HUES6 (cell line): ENCODE measurements at regions not wholly inside any gene's neighbourhood (a gene's known extent, or its start where the extent isn't known, plus 50 kb on each side); places are given as distances from the start of the nearest gene placed in this dataset.

Experiments used
- H3K27ac ChIP-seq: 2 replicates; pipeline ENCODE4 v1.7.0; 2013; ENCODE audit warnings: low read depth, mild to moderate bottlenecking, low read length, inconsistent platforms
- H3K27me3 ChIP-seq: 2 replicates; pipeline ENCODE4 v1.6.1; 2013; ENCODE audit warnings: low read length; ENCODE audit not compliant: control insufficient read depth, insufficient read depth
- H3K36me3 ChIP-seq: 2 replicates; pipeline ENCODE4 v1.6.1; 2013; ENCODE audit warnings: low read length; ENCODE audit not compliant: control insufficient read depth, insufficient read depth
- H3K4me1 ChIP-seq: 2 replicates; pipeline ENCODE4 v1.6.1; 2013; ENCODE audit warnings: low read length; ENCODE audit not compliant: control insufficient read depth, insufficient read depth
- H3K4me3 ChIP-seq: 2 replicates; pipeline ENCODE4 v1.5.1; 2013; ENCODE audit warnings: low read depth, low read length
- H3K9ac ChIP-seq: one replicate; pipeline ENCODE4 v1.6.1; 2013; ENCODE audit warnings: mild to moderate bottlenecking, low read length
- H3K9me3 ChIP-seq: 2 replicates; pipeline ENCODE4 v1.6.1; 2013; ENCODE audit warnings: low read depth, low read length; ENCODE audit not compliant: control insufficient read depth, insufficient read depth

DNA sequence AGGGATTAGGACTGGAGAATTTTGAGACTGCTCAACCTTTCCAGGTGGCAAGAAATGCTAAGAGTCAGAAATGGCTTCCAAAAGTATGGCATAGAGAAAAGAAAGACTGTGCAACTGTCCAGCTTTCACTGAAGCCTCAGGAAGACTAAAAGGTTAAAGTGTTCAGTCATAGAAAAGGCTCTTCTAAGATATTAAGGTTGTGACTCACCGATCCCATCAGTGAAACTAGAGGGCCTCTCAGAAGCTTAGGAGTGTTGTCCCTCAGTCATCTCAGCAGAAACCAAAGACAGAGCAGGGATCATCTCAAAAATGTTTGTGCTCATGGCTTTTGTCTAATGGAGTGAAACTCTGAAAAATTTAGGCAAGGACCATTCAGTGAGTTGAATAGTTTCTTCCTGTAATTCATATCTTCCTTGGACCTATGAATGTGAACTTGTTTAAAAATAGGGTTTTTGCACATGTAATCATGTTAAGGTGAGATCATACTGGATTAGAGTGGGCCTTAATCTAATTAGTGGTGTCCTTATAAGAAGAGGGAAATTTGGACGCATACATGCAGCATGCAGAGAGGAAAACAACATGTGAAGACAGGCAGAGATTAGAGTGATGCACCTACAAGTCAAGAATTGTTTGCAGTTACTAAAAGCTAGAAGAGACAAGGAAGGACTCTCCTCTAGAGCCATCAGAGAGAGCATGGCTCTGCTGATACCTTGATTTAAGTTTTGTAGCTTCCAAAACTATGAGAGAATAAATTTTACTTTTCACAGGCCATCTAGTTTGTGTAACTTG lies 71.3 kb downstream of the RPE65 start:
- no peaks in the 10 kb centered on the region for H3K4me1 ChIP-seq
- H3K27ac ChIP-seq = no peak overlapping the region
- no peaks in the 10 kb centered on the region for H3K36me3 ChIP-seq
- no peaks in the 10 kb centered on the region for H3K9me3 ChIP-seq
- no peak overlapping the region for H3K4me3 ChIP-seq
- H3K27me3 ChIP-seq = no peaks in the 10 kb centered on the region
- H3K9ac ChIP-seq = no peak overlapping the region

DNA sequence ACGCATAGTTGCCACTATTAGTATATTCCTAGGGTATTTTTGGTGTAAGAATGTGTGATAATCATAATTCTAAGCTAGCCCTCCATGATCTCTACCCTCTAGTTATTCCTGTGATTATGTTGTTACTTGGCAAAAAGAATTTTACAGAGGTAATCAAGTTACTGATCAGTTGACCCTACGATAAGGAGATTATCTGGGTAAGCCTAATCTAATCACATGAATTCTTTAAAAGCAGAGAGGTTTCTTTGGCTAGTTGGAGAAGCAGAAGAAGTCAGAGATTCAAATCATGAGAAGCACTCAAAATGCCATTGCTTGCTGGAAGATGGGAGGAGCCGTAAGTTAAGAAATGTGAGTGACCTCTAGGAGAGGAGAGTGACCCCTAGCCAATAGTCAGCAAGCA lies 72.7 kb downstream of the RPE65 start:
- H3K4me3 ChIP-seq = no peak overlapping the region
- no peaks in the 10 kb centered on the region for H3K27me3 ChIP-seq
- H3K4me1 ChIP-seq = no peaks in the 10 kb centered on the region
- no peaks in the 10 kb centered on the region for H3K36me3 ChIP-seq
- H3K9ac ChIP-seq = no peak overlapping the region
- no peaks in the 10 kb centered on the region for H3K9me3 ChIP-seq
- no peak overlapping the region for H3K27ac ChIP-seq

DNA sequence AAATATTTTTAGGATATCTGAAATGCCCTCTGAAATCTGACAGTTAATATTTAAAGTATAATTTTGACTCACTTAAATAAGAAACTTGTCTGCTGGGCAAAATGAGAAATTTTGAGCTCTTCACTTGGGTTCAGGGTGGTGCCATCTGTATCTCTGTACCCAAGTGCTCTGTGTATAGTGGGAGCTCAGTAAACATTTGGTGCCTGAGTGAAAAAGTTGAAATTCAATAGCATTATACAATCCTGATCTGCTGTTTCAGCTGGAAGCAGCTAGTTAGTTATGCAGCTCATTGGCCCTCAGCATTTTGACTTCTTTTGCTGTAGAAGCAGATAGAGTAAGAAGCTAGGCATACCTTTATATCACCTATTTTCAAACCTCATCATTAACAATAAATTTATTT lies 73.3 kb downstream of the RPE65 start:
- Histone ChIP-seq H3K4me1 (no peaks in the 10 kb centered on the region), H3K27ac (no peak overlapping the region), H3K36me3 (no peaks in the 10 kb centered on the region), H3K9ac (no peak overlapping the region), H3K27me3 (no peaks in the 10 kb centered on the region), H3K9me3 (no peaks in the 10 kb centered on the region), H3K4me3 (no peak overlapping the region)

DNA sequence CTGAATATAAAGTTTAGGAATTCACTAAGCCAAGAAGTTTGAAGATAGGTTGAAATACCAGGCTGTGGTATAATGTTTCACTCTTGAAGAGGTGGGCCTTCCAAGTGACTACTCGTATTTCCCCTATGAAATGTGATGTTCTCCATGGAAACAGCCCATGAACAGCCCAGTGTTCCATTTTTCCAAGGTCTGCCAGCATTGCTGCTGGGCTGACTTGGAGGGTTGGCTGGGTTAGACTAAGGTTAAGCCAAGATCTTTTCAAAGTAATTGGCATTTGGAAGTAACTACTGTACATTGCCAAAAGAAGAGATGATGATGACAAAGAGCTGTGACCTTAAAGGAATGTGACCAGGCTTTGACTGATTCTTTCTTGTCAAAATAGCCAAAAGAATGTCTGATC lies 73.8 kb downstream of the RPE65 start:
- no peak overlapping the region for H3K27ac ChIP-seq
- no peaks in the 10 kb centered on the region for H3K4me1 ChIP-seq
- no peaks in the 10 kb centered on the region for H3K36me3 ChIP-seq
- no peaks in the 10 kb centered on the region for H3K9me3 ChIP-seq
- H3K27me3 ChIP-seq = no peaks in the 10 kb centered on the region
- no peak overlapping the region for H3K9ac ChIP-seq
- no peak overlapping the region for H3K4me3 ChIP-seq

DNA sequence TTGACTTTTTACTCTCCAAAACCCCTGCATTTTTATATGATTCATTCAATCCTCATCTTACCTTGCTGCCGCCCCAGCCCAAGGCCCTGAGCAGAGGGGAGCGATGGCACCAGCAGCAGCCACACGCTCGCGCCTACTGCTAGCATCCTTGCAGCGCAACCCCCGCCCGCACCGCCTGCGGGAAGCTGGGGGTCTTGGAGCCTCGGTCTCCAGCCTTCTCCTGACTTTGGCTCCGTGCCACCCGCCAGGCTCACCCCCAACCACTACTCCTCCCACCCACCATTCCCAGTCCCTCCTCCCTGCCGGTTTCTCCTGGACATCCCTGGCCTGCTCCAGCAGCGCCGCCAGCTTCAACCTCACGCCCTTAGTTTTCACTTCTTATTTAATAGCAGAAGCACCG lies 76.6 kb downstream of the RPE65 start:
- Histone ChIP-seq H3K9me3 (no peaks in the 10 kb centered on the region), H3K36me3 (no peaks in the 10 kb centered on the region), H3K4me3 (no peak overlapping the region)

DNA sequence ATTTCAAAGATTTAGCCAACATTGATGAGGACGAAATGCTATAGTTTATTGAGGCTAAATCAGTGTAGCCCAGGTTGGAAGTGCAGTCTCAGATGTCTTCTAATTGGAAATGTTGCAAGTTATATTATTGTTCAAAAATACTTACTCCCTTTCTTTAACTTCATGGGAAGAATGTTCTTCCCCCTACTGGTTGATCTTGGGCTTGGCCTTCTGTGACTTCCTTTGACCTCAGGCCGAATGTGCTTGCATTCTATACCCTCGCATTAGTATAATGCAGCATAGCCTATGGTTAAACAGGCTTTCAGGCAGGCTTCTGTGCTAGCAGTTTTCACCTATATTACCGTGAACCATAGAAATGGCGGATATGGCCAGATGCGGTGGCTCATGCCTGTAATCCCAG lies 77.3 kb downstream of the RPE65 start:
- H3K4me1 ChIP-seq = no peaks in the 10 kb centered on the region
- H3K9me3 ChIP-seq = no peaks in the 10 kb centered on the region
- no peaks in the 10 kb centered on the region for H3K27me3 ChIP-seq
- no peaks in the 10 kb centered on the region for H3K36me3 ChIP-seq
- H3K4me3 ChIP-seq = no peak overlapping the region
- no peak overlapping the region for H3K27ac ChIP-seq
- H3K9ac ChIP-seq = no peak overlapping the region

More for the DNA sequence above, 76.6 kb downstream of the RPE65 start:
- Histone ChIP-seq H3K27me3 (no peaks in the 10 kb centered on the region), H3K4me1 (no peaks in the 10 kb centered on the region), H3K27ac (no peak overlapping the region), H3K9ac (no peak overlapping the region)

DNA sequence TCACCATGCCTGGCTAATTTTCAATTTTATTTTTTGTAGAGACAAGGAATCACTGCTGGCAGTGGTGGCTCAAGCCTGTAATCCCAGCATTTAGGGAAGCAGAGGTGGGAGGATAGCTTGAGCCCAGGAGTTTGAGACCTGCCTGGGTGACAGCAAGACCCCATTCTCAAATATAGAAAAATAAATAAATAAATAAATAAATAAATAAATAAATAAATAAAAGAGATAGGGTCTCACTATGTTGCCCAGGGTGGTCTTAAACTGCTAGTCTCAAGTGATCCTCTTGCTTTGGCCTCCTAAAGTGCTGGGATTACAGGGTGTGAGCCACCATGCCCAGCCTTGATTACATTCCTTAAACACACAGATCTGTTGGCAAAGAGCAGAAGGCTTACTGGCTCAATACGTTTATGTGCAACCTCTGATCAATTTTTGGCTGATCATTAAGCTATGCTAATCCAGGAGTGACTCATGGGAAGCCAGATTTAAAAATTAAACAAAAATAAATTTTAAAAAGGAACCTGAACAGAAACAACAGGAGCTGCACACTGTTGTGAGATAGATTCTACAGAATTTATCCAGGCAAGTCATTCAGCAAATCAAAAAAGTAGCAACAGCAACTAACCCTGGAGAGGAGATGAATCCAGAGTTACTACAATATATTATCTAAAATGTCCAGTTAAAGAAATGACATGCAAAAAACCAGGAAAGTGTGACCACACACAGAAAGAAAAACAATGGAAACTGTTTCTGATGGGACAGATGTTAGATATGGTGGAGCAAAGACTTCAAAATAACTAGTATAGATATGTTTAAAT lies 79.4 kb downstream of the RPE65 start:
- no peaks in the 10 kb centered on the region for H3K9me3 ChIP-seq
- no peaks in the 10 kb centered on the region for H3K27me3 ChIP-seq
- H3K9ac ChIP-seq = no peak overlapping the region
- H3K4me3 ChIP-seq = no peak overlapping the region
- no peaks in the 10 kb centered on the region for H3K36me3 ChIP-seq
- 0 out of 2 replicates have a peak, but pooled peaks cover 2% of the 10 kb centered on the region for H3K4me1 ChIP-seq
- H3K27ac ChIP-seq = no peak overlapping the region

DNA sequence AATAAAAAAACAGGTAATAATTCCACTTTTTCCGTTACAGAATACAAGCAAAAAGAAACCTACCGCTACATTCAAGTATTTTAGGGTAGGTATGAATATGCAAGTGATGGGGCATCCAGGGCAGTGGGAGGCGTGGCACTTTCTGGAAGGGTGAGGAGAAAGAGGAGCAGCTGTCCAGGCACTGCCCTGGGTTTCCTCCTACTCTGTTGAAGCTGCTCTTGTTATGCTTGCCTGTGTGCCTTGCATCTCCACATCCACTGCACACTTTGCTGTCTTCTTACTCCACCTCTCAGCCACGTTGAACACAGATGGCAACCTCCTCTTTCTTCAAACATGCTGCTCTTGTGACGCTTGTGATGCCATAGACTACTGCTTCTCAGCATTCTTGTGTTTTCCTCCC lies 83.2 kb downstream of the RPE65 start:
- no peak overlapping the region for H3K27ac ChIP-seq
- no peaks in the 10 kb centered on the region for H3K36me3 ChIP-seq
- no peak overlapping the region for H3K9ac ChIP-seq
- no peaks in the 10 kb centered on the region for H3K27me3 ChIP-seq
- no peak overlapping the region for H3K4me3 ChIP-seq
- no peaks in the 10 kb centered on the region for H3K9me3 ChIP-seq
- peaks cover 2% of the 10 kb centered on the region; the same call in 1 of the 2 replicates for H3K4me1 ChIP-seq

DNA sequence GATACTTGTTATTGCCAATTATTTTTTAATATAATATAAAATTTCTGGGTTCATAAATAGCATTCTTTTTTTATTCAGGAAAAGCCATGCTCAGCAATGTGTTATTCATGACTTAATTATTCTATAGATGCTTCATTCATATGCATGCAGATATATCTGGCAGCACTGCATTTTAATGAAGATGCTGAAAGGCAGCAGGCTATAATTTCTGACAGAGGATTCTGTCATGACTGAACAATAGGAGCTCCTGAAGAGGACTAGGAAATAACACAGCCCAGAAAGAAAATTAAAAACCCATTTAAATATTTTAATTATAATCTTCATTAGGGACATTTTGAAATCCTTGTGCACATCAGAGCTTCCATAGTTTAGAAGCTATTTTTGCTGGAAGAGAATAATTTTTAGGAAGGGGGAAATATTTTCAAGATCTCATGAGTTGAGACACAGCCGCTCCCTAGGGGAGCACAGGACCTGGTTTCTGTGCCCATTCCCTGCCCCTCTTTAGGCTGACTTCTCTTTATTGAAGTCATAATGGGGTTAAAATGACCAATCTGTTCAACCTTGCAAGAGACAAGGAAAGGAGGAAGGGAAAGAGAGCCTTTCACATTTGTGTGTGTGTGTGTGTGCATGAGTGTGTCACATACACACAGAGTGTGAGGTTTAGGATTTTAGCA lies 83.9 kb downstream of the RPE65 start:
- no peak overlapping the region for H3K9ac ChIP-seq
- H3K36me3 ChIP-seq = no peaks in the 10 kb centered on the region
- no peaks in the 10 kb centered on the region for H3K9me3 ChIP-seq
- H3K27ac ChIP-seq = no peak overlapping the region
- no peak overlapping the region for H3K4me3 ChIP-seq
- no peaks in the 10 kb centered on the region for H3K27me3 ChIP-seq
- peaks cover 2% of the 10 kb centered on the region; the same call in 1 of the 2 replicates for H3K4me1 ChIP-seq

DNA sequence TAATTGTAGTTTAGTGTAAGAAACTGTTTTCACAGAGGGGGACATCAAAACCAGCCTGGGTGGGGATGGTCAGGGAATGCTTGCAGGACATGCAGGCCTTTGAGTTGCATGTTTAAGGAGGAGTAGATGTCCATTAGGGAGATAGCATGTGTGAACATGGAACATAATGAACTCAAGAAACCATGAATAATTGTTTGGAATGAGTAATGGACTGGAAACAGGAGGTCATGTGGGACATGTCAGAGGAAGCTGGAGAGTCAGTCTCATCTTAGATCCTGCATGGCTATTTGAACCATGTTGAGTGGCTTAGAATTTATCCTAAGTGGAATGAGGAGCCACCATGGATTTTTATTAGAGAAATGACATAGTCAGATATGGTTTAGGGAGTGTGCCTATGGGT lies 86.4 kb downstream of the RPE65 start:
- no peaks in the 10 kb centered on the region for H3K9me3 ChIP-seq
- peaks cover 2% of the 10 kb centered on the region; the same call in 1 of the 2 replicates for H3K4me1 ChIP-seq
- H3K4me3 ChIP-seq = no peak overlapping the region
- no peak overlapping the region for H3K9ac ChIP-seq
- no peaks in the 10 kb centered on the region for H3K36me3 ChIP-seq
- H3K27me3 ChIP-seq = no peaks in the 10 kb centered on the region
- H3K27ac ChIP-seq = no peak overlapping the region
